ENCODE measurements at regions not wholly inside any gene's neighbourhood (a gene's known extent, or its start where the extent isn't known, plus 50 kb on each side); places are given as distances from the start of the nearest gene placed in this dataset.
"Not testable (repeated sequence)": the region's sequence is repeated elsewhere in the genome, so short reads cannot be mapped to it uniquely, and the experiment has no call there.

DNA sequence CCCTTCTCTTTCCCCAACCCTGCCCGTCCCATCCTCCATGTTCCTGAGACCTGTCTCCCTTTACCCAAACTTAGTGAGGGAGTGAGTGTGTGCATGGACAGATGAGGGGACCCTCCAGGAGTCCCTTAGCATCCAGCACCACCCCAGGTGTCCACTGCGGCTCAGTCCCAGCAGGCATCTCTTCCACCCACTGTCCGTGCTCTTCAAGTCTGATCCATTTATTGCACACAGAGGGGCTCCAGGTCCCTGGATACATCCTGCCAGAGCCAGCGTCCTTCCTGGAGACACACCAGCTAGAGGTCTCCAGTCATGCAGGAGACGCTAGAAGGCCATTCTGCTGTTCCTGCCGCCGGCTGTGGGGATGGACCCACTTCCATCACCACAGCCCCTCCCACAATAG is 239.2 kb downstream of the ADGRD1 start:
- ChIA-PET CTCF (no interaction called here), POLR2A (no interaction called here)
- Mint-ChIP-seq H3K36me3 (no peaks in the 10 kb centered on the region), H3K27me3 (peaks cover 5% of the 10 kb centered on the region), H3K4me1 (ENCODE audit: low read depth) (no peaks in the 10 kb centered on the region), H3K27ac (no peak overlapping the region), H3K9me3 (peaks cover 3% of the 10 kb centered on the region), H3K4me3 (no peak overlapping the region)
- DNase-seq = no peak
- intact Hi-C loops (cut with micrococcal nuclease) = no loop called here

- Mint-ChIP-seq H3K9me3 (no peaks in the 10 kb centered on the region), H3K4me1 (ENCODE audit: low read depth) (no peaks in the 10 kb centered on the region), H3K27ac (no peak overlapping the region), H3K4me3 (no peak overlapping the region), H3K27me3 (peaks cover 3% of the 10 kb centered on the region), H3K36me3 (no peaks in the 10 kb centered on the region)
- intact Hi-C loops (cut with micrococcal nuclease) = no loop called here
- no peak for DNase-seq
- POLR2A ChIA-PET = no interaction called here
- CTCF ChIA-PET = no interaction called here
Measured at GRCh38 chr12:131194166-131194565, 240.5 kb downstream of the ADGRD1 start.

DNA sequence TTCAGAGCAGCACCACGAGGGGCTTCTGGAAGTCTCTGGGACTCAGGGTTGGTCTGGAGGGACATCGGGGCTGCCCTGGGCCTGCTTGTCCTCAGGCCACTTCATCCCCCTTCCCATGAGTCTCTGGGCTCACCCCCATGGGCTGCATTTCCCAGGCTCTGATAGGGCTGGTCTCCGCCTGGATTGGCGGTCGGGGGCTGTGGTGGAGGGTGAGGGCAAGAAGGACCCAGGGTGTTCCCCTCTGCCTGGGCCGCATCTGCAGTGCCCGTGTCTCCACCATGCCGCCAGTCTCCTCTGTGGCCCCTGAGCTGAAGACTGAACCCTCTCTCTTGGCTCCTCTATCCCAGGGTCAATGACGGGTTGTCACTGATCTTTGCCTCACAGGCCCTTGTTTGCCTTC is 242.1 kb downstream of the ADGRD1 start:
- CTCF ChIA-PET = no interaction called here

DNA sequence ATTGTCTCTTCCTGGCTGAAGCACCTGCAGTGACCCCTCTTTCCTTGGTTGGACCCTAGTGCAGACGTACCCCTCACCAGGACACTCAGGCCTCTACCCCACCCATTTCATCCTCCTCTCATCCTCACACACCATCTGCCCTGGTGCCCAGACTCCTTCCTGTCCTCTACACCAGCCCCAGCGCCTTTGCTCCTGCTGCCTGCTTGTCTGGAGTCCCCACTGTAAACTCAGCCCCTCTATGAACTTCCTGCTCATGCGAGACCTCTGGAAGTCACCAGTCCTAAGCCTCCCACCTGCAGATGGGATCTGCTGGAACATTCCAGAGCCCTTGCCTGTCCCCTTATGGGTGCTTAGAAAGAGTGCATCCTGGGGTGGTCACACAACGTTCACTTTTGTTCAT is 242.5 kb downstream of the ADGRD1 start:
- DNase-seq = no peak
- CTCF ChIA-PET = no interaction called here
- Mint-ChIP-seq H3K27me3 (peaks cover 3% of the 10 kb centered on the region), H3K36me3 (no peaks in the 10 kb centered on the region), H3K4me1 (ENCODE audit: low read depth) (no peaks in the 10 kb centered on the region), H3K4me3 (no peak overlapping the region), H3K27ac (no peak overlapping the region), H3K9me3 (no peaks in the 10 kb centered on the region)
- intact Hi-C loops (cut with micrococcal nuclease) = no loop called here
- POLR2A ChIA-PET = no interaction called here

More for the DNA sequence above, 242.1 kb downstream of the ADGRD1 start:
- Mint-ChIP-seq H3K4me3 (no peak overlapping the region), H3K27ac (no peak overlapping the region), H3K27me3 (peaks cover 3% of the 10 kb centered on the region), H3K9me3 (no peaks in the 10 kb centered on the region), H3K36me3 (no peaks in the 10 kb centered on the region), H3K4me1 (ENCODE audit: low read depth) (no peaks in the 10 kb centered on the region)
- POLR2A ChIA-PET = no interaction called here
- no peak for DNase-seq
- intact Hi-C loops (cut with micrococcal nuclease) = no loop called here

DNA sequence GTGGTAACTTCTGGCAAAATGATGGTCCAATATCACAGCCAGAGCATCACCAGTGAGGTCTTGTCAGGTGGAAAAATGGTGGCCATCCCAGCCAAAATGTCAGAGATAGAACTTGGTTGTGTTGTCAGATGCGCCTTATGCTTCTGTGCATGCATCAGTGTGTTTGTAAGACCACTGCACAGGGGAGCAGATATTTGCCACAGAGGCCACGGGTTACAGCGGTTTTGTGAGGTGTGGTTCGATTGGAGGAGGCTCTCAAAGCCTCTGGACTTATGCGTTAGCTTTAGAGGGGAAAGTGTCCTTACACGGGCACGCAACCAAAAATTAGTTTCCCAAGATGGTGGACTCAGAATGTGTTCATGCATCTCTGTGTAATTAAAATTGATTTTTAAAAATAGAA is 243.8 kb downstream of the ADGRD1 start:
- Mint-ChIP-seq H3K9me3 (no peaks in the 10 kb centered on the region), H3K36me3 (no peaks in the 10 kb centered on the region), H3K27ac (no peak overlapping the region), H3K4me1 (ENCODE audit: low read depth) (no peaks in the 10 kb centered on the region), H3K4me3 (no peak overlapping the region), H3K27me3 (peaks cover 3% of the 10 kb centered on the region)
- no peak for DNase-seq
- ChIA-PET CTCF (no interaction called here), POLR2A (no interaction called here)
- intact Hi-C loops (cut with micrococcal nuclease) = no loop called here

GRCh38 chr12:131199221-131199620 is 245.5 kb downstream of the ADGRD1 start:
- no peak overlapping the region for H3K27ac Mint-ChIP-seq
- no peak for DNase-seq
- H3K9me3 Mint-ChIP-seq = no peaks in the 10 kb centered on the region
- H3K4me3 Mint-ChIP-seq = no peak overlapping the region
- ChIA-PET POLR2A (no interaction called here), CTCF (no interaction called here)
- no peaks in the 10 kb centered on the region for H3K27me3 Mint-ChIP-seq
- no peaks in the 10 kb centered on the region for H3K4me1 Mint-ChIP-seq (ENCODE audit: low read depth)
- intact Hi-C loops (cut with micrococcal nuclease) = no loop called here
- no peaks in the 10 kb centered on the region for H3K36me3 Mint-ChIP-seq

DNA sequence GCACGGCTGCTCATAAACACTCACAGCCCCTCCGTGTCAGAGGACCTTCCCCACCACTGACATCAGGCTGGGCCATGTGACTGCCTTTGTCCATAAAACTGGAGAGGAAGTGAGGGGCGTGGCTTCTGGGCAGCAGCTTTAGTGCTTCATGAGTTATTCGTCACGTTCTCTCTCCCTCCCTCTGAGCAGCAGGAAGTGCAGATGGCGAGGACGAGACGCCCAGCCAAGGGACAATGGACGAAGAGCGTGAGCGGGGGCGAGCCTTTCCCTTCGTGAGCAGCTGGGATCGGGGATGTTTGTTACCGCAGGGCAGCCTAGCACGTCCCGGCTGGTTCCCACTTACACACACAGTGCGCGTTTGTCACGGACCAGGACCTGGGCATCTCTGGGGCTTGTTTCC is 248.2 kb downstream of the ADGRD1 start:
- CTCF ChIA-PET; H3K27ac Mint-ChIP-seq; H3K27me3 Mint-ChIP-seq; H3K4me1 Mint-ChIP-seq (ENCODE audit: low read depth); H3K4me3 Mint-ChIP-seq; DNase-seq; H3K36me3 Mint-ChIP-seq; H3K9me3 Mint-ChIP-seq; intact Hi-C loops (cut with micrococcal nuclease); POLR2A ChIA-PET: not testable (repeated sequence)

DNA sequence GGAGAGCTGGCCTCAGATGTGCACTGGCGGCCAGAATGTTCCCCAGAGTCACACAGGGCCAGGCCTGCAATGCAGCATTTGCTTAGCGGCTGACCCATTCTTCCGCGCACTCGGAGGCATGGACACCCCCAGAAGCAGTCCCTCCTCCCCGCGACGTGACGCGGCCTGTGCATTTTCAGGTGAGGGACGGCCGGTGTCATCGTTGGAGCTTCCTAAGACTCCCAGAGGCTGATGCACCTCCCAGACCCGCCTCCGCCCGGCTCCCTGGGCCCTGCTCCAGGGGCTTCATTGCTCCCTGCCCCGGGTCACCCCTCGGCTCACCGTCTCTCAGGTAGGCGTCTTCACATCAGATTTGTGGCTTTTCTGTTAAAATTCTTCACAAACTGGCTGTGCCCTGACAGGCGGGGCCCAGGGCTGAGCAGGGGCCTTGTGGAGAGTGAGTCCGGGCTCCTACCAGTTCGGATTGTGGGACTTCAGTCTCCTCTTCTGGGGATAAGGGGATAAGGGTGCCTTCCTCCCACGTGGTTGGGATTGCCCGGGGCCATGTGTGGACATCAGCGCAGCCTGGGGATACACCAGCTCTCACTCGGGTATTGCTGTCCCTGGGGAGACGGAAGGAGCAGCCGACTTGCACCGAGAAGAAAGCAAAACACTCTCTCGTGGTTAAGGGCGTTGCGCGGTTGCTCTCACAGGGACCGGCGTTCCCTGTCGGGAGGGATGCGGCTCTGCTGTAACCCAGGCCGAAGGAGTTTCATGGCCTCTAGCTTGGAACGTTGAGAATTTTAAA is 249.1 kb downstream of the ADGRD1 start:
- no peaks in the 10 kb centered on the region for H3K36me3 Mint-ChIP-seq
- DNase-seq = no peak
- no peak overlapping the region for H3K27ac Mint-ChIP-seq
- no peaks in the 10 kb centered on the region for H3K9me3 Mint-ChIP-seq
- no peaks in the 10 kb centered on the region for H3K27me3 Mint-ChIP-seq
- no peaks in the 10 kb centered on the region for H3K4me1 Mint-ChIP-seq (ENCODE audit: low read depth)
- ChIA-PET POLR2A (no interaction called here), CTCF (no interaction called here)
- H3K4me3 Mint-ChIP-seq = no peak overlapping the region
- intact Hi-C loops (cut with micrococcal nuclease) = no loop called here

GRCh38 chr12:131203666-131204415 is 250.1 kb downstream of the ADGRD1 start:
- no peak overlapping the region for H3K4me3 Mint-ChIP-seq
- CTCF ChIA-PET = no interaction called here
- no peak overlapping the region for H3K27ac Mint-ChIP-seq
- no peaks in the 10 kb centered on the region for H3K27me3 Mint-ChIP-seq
- no peaks in the 10 kb centered on the region for H3K9me3 Mint-ChIP-seq
- intact Hi-C loops (cut with micrococcal nuclease) = no loop called here
- H3K4me1 Mint-ChIP-seq (ENCODE audit: low read depth) = no peaks in the 10 kb centered on the region
- DNase-seq = no peak
- H3K36me3 Mint-ChIP-seq = no peaks in the 10 kb centered on the region
- POLR2A ChIA-PET = no interaction called here

DNA sequence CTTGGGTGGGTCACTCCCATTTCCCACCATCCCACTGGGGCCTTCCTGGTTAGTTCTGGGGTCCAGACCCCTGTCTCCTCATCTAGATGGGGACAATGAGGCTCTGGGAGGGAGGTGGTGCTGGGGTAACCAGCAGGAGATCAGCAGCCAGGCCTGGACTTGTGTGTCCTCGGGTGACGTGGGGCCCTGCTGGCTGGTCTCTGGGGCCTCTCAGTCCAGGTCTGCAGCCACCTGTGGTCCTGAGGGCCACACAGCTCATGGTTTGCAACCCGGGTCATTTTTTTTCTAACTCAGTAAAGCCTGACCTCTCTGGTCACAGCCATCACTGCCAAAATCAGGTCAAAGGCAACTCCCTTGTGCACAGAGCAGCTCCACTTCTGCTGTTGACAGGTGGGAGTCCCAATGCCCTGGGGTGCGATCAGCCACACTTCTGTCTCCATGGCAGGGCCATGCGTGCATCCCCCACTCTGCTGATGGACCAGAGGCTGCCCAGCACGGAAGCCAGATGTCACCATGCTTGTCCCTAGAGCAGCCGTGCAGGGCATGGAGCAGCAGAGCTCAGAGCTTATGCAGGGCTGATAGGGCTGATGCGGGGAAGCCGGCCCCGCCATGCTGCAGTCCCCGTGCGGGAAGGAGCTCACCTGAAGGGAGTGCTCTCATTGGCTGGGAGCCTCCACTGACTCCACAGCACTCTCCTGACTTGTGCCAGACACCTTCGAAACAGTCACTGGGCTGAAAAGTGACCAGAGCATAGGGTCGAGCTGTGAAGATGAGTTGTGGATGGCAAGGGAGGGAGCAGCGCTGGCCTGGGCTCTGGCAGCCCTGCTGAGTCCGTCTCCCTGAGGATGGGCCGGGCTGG is 250.9 kb downstream of the ADGRD1 start:
- ChIA-PET POLR2A (no interaction called here), CTCF (no interaction called here)
- Mint-ChIP-seq H3K4me1 (ENCODE audit: low read depth) (peaks cover 6% of the 10 kb centered on the region), H3K9me3 (no peaks in the 10 kb centered on the region), H3K27ac (no peak overlapping the region), H3K4me3 (no peak overlapping the region), H3K27me3 (peaks cover 4% of the 10 kb centered on the region), H3K36me3 (no peaks in the 10 kb centered on the region)
- no peak for DNase-seq
- intact Hi-C loops (cut with micrococcal nuclease) = no loop called here

- H3K27ac Mint-ChIP-seq; intact Hi-C loops (cut with micrococcal nuclease); DNase-seq; CTCF ChIA-PET; H3K4me3 Mint-ChIP-seq; H3K27me3 Mint-ChIP-seq; H3K36me3 Mint-ChIP-seq; H3K9me3 Mint-ChIP-seq; POLR2A ChIA-PET: not testable (repeated sequence)
- H3K4me1 Mint-ChIP-seq (ENCODE audit: low read depth) = peaks cover 11% of the 10 kb centered on the region
Measured at GRCh38 chr12:131205275-131205933, 251.7 kb downstream of the ADGRD1 start.

GRCh38 chr12:131206630-131207299 is 253.1 kb downstream of the ADGRD1 start:
- DNase-seq; POLR2A ChIA-PET; CTCF ChIA-PET; H3K36me3 Mint-ChIP-seq; intact Hi-C loops (cut with micrococcal nuclease); H3K27ac Mint-ChIP-seq; H3K27me3 Mint-ChIP-seq; H3K4me3 Mint-ChIP-seq; H3K9me3 Mint-ChIP-seq: not testable (repeated sequence)
- peaks cover 22% of the 10 kb centered on the region for H3K4me1 Mint-ChIP-seq (ENCODE audit: low read depth)
